HG03097 (cell line): ENCODE measurements at regions not wholly inside any gene's neighbourhood (a gene's known extent, or its start where the extent isn't known, plus 50 kb on each side); places are given as distances from the start of the nearest gene placed in this dataset.
"Not testable (repeated sequence)": the region's sequence is repeated elsewhere in the genome, so short reads cannot be mapped to it uniquely, and the experiment has no call there.

ENCODE experiments used
- ATAC-seq: cut with Tn5 transposase; IDR thresholded peaks from one replicate; pipeline ENCODE4 v1.9.1; 2021; ENCODE audit not compliant: unreplicated experiment, low FRiP score

DNA sequence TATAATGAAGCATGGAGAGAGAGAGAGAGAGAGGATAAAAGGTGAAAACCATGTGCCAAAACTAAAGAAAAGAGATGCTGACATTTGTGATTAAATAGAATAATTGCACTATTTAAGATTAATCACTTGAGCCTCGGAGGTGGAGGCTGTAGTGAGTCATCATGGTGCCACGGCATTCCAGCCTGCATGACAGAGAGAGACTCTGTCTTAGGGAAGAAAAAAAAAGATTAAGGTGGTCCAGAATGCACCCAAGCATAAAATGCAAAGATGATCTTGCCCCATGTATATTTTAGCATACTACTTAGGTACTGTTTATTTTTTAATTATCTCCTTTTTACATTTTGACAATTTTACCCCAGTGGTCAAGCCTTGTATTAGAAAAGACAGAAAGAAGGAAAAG lies 742.5 kb downstream of the SPATA31A1 start:
- ATAC-seq = not testable (repeated sequence)

DNA sequence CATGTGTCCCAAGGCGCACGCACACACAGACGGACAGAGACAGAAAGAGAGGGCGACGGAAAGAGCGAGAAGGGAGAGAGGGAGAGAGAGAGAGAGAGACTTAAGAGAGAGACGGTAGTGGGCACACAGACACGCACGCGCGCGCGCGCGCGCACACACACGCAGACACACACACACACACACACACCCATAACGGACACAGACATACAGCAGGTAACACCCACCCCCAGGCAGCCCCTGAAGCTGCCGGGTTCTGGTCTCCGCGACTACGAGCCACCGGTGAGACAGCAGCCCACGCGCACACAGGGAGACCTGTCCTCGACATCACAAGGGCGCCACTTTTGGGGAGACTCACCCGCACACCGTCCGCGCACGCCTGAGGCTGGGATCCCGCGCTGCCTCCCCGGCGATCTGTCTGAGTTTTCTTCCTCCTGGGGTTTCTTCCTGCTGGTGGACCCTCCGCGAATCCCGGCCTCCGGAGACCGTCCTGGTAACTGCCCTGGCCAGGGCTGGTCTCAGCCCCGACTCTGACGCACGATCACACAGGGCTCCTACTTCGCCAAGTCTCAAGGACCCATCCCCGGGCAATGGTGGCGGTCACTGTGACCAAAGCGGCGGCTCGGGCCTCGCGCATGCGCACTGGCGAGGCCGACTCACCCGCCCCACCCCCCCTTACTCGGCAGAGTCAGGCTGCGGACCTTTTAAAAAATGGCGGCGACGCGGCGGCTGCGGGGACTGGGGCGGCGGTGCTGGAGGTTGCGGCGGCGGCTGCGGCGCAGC lies 750.7 kb downstream of the SPATA31A1 start:
- not testable (repeated sequence) for ATAC-seq

DNA sequence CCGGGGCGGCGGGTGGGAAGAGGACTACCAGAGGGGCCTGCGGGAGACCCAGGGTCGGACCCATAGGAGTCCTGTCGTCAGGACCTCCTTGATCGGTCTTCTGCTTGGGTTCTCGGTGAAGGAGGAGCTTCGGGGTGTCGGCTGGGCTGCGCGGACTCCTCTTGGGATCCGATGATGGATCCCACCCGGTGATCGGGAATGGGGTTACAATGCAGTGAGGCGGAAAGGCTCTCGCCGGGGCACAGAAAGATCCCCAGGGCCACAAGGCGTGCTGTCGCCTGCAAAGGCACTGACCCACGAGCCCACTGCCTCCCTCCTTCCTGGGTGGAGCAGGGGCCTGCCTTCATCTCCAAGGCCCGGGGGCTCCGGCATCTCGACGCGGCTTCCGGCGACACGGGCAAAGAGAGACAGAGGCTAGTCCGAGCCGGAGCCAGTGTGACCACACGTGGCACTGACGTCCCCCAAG lies 751.3 kb downstream of the SPATA31A1 start:
- ATAC-seq = not testable (repeated sequence)

DNA sequence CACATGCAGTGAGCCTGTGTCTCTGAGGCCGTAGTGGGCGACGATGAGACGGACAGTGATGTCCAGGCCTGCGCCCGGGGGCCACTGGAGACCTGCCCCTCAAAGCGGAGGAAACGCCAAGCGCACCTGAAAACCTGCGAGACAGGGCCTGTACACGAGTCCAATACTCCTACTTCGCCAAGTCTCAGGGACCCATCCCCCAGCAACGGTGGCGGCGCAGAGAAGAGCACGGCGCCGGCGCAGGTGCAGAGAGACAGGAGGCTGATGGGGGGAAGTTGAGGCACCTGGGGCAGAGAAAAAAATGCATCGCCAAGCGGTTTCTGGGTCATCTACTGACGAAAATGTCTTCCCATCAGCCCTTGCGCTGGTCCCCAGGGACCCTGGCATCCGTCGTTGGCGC lies 751.8 kb downstream of the SPATA31A1 start:
- ATAC-seq = not testable (repeated sequence)

DNA sequence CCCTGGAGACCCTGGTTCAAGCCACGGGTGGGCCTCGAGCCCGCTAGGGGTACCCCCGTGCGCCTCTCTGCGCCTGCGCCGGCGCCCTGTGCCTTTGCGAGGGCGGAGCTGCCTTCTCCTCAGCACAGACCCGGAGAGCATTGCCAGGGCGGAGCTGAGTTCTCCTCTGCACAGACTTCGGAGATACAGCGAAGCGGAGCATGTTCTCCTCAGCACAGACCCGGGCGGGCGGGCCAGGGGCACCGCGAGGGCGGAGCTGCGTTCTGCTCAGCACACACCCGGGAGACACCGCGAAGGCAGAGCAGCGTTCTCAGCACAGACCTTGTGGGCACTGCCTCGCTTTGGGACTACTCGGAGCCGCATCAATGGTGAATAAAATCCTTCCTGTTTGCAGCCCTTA lies 753.0 kb downstream of the SPATA31A1 start:
- ATAC-seq = not testable (repeated sequence)

DNA sequence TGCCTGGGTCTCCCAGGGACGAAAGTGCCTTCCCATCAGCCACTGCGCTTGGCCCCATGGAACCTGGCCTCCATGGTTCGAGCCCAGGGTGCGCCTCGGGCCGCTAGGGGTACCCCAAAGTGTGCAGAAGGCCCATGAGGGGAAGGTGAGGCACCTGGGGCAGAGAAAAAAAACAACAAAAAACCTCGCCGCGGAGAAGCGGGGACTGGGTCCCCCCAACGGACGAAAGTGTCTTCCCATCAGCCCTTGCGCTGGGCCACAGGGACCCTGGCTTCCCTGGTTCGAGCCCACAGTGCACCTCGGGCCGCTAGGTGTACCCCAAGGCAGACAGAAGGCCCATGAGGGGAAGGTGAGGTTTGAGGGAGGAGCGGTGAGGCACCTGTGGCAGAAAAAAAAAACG lies 755.3 kb downstream of the SPATA31A1 start:
- ATAC-seq = not testable (repeated sequence)

DNA sequence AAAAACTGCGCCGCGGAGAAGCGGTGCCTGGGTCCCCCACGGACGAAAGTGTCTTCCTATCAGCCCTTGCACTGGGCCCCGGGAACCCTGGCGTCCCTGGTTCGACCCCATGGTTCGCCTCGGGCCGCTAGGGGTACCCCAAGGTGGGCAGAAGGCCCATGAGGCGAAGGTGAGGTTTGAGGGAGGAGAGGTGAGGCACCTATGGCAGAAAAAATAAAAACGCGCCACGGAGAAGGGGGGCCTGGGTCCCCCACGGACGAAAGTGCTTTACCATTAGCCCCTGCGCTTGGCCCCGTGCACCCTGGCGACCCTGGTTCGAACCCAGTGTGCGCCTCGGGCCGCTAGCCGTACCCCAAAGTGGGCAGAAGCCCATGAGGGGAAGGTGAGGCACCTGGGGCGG lies 756.1 kb downstream of the SPATA31A1 start:
- ATAC-seq = not testable (repeated sequence)

DNA sequence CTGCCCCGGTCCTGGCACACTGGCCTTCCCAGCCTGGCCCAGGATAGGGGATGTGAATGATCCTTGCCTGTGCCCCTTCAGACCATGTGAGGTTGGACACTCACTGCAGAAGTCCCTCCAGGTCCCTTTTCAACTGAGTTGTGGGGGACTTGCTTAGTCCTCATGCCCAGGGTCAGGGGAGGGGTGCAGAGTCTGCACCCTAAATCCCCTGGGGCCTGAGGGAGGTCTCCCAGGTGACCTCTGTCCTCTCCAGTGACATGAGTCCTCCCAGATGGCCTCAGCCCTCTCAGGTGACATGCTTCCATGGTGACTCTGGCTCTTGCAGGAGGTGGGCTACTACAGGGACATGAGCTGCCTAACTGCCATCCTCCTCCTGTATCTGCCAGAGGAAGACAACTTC lies 775.1 kb downstream of the SPATA31A1 start:
- not testable (repeated sequence) for ATAC-seq

DNA sequence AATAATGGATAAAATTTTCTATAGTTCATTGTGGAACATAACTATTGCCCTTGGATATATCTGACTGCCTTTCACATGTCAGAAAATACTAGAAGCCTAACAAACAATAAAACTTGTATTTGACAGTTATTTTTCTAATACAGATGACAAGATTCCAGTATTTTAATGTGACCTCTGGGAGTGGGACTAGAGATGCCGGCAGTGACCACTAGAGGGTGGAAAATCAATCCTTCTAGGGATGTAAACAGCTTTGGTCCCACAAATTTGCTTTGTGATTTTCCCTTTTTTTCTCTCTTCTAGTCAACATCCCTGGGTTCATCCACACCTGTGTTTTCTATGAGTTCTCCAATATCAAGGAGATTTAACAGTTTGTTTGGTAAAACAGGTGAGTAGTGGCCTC lies 813.7 kb downstream of the SPATA31A1 start:
- peak; percentile 63 for ATAC-seq

DNA sequence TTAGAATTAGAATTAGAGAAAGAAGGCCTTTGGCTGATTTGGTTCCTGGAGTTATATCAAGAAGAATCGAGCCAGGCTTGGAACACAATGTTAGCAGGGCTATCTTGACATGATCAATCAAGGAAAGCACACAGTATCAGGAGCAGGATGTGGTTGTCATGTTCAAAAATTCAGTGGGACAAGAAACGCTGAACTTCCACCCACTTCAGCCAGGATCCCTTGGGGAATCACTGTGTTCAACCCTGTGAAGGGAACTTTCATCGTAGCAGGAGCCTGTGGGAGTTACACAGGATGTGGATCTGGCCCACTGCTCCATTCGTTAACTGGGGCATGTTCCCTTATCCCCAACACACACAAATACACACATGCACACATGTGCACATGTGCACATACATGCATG lies 817.8 kb downstream of the SPATA31A1 start:
- ATAC-seq = not testable (repeated sequence)

DNA sequence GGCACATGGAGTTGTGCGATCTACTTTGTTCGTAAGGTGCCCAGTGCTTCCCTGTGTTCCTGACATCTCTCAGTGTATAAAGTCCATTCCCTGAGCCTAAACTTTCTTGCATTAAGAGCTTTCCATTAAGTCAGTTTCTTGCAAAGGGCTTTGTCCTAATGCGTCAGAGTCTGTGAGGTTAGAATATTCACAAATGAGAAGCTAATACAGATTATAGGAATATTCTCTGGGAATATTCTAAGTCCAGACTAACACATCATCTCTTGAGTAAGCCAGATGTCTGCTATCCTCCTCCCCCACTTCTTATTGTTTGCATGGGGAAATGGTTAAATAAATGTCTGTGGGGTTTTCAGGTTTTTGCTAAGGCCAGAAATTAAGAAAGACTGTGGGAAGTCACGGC lies 818.6 kb downstream of the SPATA31A1 start:
- ATAC-seq = not testable (repeated sequence)

DNA sequence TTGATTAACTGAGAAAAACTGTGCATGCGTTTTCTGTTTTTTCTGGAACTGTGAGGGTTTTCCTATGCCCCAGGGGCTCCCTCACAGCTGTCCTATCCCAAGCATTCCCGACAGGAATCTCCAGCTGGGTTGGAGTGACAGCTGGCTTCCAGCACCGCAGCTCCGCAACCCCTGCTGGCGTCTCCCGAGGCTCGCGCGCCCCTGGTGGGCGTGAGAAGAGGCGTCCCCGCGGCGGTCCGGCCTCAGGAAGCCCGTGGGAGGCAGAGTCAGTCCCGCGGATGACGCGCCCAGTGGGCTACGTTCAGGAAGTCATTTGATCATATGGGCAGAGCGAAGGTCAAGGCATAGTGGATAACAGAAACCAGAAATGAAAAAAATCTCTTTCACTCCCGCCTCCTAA lies 821.9 kb downstream of the SPATA31A1 start:
- ATAC-seq = not testable (repeated sequence)

DNA sequence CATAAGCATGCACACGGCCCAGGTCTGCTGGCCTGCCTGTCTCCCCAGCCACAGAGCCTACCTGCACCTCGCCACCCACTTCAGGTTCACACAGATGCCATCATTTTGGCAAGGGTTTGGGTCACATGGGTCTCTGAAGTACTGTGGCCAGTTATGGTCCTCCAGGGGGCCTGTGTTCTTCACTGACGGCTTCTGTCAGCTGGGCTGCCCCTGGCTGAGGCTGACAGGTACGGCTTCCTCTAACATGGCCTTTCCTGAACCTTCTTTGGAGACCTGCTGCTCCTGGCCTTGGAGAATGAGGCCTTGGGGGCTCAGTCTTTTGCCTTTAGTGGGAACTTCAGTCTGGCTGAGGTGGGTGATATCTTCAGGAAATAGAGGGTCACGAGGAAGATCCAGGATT lies 835.9 kb downstream of the SPATA31A1 start:
- ATAC-seq = not testable (repeated sequence)

DNA sequence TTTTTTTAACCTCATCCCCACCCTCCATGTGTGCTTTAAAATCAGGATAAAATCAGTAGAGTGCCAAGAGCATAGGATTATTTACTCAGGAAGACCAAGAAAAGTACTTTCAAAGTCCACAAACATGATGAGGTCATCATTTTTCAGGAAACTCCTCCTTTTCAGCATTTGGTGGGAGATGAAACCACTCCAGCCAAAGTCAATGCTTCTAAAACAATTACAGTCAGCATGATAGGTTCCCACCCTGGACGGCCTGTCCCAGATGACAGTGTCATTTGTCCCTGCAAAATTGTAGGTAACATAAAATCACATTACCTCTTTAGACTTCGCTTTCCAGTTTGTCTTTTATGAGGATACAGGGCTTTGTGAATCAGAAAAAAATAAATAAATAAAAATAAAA lies 836.7 kb downstream of the SPATA31A1 start:
- ATAC-seq = not testable (repeated sequence)

DNA sequence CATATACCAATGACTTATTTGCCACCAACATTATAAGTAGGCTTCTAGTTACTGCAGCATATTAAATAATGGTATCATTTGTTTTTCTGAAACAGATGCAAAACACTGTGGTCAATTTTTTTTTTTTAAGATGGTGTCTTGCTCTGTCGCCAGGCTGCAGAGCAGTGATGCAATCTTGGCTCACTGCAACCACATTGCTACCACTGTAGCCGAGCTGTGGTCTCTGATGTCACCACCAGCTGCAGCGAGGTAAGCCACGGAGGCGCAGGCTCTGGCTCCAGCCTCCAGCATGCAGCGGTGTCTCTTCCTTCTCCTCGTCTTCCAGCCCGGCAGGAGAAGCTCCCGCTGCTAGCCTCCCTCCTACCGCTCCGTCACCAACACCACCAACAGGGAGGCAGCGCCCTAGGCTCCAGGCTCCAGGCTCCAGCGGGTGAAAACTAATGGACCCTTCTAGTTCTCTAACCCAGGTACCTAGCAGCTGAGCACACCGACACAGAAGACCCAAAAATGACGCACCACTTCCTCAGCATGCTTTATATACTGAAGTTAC lies 840.8 kb downstream of the SPATA31A1 start:
- not testable (repeated sequence) for ATAC-seq

DNA sequence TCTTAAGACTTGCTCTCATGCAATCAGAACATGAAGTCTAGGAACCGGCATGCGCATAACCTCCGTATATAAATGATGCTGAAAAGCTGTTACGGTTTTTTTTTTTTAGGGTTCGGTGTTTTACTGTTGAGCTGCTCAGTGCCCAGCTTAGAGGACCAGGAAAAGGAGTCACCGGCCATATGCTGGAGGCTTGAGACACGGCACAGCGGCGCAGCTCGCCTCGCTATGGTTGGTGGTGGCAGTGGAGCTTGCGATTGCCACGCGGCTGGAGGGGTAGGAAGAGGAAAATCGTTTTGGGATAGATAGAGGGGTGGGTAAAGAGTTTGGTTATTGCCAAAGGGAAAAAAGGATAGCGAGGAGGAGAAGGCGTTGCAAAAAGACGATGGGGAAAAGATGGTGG lies 841.3 kb downstream of the SPATA31A1 start:
- not testable (repeated sequence) for ATAC-seq

DNA sequence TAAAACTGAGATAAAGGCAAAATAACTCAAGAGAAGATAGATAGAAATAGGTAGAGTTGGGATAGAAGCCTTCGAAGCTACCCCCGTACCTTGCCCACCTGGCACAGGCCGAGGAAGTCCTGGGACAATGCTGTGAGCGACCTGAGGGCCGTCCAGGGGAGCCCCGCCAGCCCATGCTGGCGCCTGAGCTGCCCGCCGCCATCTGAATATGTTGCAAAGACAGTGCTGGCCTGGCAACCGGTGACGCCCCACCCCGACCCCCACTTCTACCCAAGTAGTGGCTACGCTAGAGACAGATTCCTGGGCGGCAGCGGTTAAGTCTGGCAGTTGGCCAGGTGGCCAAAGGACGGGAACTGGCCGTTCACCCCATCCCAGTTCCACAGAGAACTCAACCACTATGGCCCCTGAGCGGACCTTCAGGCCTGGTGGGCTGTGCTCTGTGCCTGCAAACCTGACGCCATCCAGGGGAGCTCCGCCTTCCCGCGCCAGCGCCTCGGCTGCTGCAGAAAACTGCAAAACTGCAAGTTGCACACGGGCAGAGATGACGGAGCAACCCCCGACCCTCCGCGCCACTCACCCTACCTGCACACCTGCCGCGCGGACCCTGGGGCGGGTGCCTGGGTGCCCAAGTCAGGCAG lies 866.2 kb downstream of the SPATA31A1 start:
- ATAC-seq = not testable (repeated sequence)

DNA sequence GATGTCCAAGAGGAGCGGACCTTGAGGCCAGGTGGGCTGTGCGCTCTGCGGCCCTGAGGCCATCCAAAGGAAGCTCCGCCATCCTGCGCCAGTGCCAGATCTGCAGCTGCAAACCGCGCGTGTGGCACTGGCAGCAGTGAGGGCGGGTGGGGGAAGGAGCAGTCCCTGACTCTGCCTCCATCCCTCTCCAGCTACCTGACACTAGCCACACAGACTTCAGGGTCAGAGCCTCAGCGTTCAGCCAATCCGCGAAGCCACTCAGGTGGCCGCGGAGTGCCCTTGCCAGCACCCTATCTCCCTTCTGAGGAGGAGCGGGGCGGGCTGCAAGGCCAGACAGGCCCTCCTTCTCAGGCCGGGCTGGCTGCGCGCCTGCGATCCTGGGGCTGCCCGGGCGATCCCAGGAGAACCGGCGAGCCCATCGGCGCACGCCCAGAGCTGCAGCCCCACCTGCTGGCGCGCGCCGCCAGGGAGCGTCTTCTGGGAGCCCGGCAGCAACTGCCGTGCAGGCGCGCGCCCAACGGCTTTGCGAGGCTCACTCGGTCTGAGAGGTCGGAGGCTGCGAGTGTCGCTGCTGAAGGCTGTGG lies 867.2 kb downstream of the SPATA31A1 start:
- ATAC-seq = not testable (repeated sequence)

DNA sequence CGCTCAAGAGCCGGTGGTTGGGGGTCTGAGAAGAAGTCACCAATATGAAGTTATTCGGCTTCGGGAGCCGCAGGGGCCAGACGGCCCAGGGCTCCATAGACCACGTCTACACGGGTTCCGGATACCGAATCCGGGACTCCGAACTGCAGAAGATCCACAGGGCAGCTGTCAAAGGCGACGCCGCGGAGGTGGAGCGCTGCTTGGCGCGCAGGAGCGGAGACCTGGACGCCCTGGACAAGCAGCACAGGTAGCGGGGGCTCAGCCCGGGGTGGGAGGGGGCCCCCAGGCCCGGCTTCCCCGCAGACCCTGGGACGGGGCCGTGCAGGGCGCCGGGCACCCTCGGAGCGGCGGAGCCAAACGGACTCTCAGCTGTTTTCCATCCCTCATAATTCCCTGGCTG lies 867.9 kb downstream of the SPATA31A1 start:
- not testable (repeated sequence) for ATAC-seq
